C4-2B (cell line): ENCODE measurements at regions not wholly inside any gene's neighbourhood (a gene's known extent, or its start where the extent isn't known, plus 50 kb on each side); places are given as distances from the start of the nearest gene placed in this dataset.

ENCODE experiments used
- CTCF ChIP-seq: fragments of 450-650 bp; conservative IDR thresholded peaks from 2 replicates; pipeline ENCODE4 v1.5.1; 2017; ENCODE audit warnings: mild to moderate bottlenecking
- ZFX ChIP-seq: fragments of 450-650 bp; IDR thresholded peaks from 2 replicates; pipeline ENCODE4 v1.6.1; 2017

DNA sequence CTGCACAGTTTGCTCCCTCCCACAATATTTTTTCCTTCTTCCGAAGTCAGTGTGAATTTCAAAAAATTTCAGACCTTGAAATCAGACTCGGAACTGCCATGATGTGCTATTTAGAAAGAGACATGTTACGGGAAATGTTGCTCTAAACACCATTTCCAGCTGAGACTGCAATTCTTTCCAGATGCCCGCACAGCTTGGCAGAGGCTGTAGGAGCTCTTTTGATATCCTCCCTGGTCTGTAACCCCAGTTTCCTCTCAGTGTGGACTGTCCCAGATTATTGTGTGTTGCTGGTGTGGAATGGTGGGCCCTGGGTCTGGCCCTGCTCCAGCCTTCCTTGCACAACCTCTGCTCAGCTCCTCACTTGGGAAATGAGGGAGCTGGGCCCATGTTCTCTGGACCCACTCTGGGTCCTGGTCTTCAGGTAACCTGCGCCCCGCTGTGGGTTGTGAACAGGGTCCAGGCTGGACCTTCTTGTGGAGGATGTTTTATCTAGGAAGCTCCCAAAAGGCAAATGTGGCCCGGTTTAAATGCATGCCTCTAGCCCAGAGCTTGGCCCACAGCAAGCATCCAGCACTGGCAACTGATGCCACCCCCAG, 172.8 kb upstream of the CXCL12 start:
- TF ChIP-seq CTCF (no peak), ZFX (no peak)
